GM19397 (cell line): ENCODE measurements at regions not wholly inside any gene's neighbourhood (a gene's known extent, or its start where the extent isn't known, plus 50 kb on each side); places are given as distances from the start of the nearest gene placed in this dataset.

Experiments
- ATAC-seq: cut with Tn5 transposase; IDR thresholded peaks from one replicate; pipeline ENCODE4 v1.9.1; 2021; ENCODE audit warnings: mild to moderate bottlenecking, moderate library complexity; ENCODE audit not compliant: unreplicated experiment

GRCh38 chr12:28876196-28876798 is 272.8 kb upstream of the FAR2 start:
- ATAC-seq = no peak

- ATAC-seq = no peak
These were observed 271.2 kb upstream of the FAR2 start for GRCh38 chr12:28877854-28878253.

DNA sequence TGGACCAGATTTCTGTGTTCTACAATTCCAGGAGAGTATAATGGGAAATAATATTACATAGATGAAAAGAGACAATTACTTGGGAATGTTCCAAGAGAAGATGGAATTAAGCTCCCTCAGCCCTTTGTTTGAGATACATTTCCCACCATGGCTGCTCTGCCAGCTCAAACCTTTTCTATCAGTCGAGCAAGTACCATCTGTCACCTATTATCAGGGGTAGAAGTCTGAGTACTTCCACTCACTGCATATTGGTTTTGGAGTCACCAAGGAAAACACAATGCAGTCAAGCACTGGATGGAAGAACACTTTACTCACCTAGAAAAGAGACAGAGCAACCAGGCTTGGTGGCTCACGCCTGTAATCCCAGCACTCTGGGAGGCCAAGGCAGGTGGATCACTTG is 270.4 kb upstream of the FAR2 start:
- ATAC-seq = no peak

- ATAC-seq = no peak
These were observed 269.7 kb upstream of the FAR2 start for GRCh38 chr12:28879379-28879778.

DNA sequence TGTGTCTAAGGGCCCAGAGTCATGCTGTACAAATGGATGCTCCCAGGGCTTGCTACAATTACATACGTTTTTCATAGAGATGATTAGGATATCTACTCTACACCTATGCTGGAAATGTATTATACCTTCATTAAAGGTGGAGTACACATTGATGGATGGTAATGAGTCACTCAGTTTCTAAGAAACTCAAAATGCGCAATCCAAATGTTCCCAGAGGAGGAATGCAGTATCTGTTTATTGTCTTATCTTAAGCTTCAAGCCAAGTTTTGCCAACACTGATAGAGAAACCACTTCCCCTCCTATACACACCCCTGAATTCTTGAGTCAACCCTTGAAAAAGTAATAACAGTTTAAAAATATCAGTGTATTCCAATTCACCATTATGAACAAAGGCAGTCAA is 266.6 kb upstream of the FAR2 start:
- ATAC-seq = no peak

- no peak for ATAC-seq
These were observed 265.6 kb upstream of the FAR2 start for GRCh38 chr12:28883406-28883997.

- no peak for ATAC-seq
These were observed 264.0 kb upstream of the FAR2 start for GRCh38 chr12:28884904-28885679.

- no peak for ATAC-seq
These were observed 263.1 kb upstream of the FAR2 start for GRCh38 chr12:28885928-28886327.

- no peak for ATAC-seq
These were observed 261.6 kb upstream of the FAR2 start for GRCh38 chr12:28887461-28887990.

DNA sequence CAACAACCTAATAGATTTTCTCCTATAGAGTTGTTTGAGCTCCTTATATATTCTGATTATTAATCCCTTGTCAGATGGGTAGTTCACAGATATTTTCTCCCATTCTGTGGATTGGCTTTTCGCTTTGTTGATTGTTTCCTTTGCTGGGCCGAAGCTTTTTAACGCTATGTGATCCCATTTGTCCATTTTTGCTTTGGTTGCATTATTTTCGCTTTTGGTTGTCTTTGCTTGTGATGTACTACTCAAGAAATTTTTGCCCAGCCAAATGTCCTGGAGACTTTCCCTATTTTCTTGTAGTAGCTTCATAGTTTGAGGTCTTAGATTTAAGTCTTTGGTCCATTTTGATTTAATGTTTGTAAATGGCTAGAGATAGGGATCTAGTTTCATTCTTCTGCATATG is 258.4 kb upstream of the FAR2 start:
- no peak for ATAC-seq

DNA sequence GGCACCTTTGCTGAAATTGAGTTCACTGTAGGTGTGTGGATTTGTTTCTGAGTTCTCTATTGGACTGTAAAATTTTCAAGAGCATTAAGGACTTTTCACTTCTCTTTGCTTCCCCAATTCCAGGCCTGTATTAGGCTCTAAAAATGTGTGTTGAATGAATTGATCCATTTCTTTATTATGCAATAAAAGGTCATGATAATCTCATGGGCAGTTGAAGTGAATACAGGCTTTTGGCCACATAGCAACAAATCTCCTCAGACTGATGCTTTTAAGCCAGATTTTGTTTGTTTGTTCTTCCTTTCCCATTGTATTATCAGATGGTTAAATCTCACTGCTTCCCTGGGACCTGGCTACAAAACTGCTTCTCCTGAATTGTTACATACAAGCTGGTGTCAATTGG is 258.0 kb upstream of the FAR2 start:
- no peak for ATAC-seq

GRCh38 chr12:28893365-28893764 is 255.7 kb upstream of the FAR2 start:
- no peak for ATAC-seq

DNA sequence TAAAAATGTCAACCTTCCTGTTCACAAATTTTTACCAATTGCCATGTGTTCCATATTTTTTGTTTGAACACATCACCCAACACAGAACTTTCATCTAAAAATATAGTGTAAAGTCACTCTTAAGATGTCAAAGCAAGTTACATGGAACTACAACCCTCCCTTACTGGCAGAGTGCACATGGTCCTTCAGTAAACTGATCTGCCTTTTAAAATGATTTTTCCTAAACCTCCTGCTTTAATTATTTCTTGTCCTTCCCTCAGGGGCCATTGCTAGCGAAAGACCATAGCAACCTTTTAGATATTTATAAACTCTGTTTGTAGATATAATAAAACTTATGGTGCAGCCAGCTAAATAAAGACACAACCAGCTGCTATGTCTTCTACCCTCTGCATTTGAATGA is 255.2 kb upstream of the FAR2 start:
- no peak for ATAC-seq

- ATAC-seq = no peak
These were observed 252.7 kb upstream of the FAR2 start for GRCh38 chr12:28896421-28896820.

GRCh38 chr12:28898038-28898437 is 251.0 kb upstream of the FAR2 start:
- no peak for ATAC-seq

DNA sequence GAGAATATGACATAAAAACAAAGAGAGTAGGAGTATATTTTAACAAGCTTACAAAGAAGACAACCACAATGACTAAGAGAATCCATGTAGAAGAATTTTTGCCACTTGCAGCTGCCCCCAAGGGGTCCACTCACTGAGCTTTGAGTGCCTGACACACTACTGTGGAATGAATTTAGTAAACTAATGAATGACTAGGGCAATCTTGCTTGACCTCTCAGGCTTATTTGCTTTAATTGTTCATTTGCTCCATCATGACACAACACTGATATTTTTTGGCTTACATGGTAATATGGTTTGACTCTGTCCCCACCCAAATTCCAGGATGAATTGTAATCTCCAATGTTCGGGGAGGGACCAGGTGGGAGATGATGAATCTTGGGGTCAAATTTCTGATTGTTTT is 249.1 kb upstream of the FAR2 start:
- no peak for ATAC-seq

GRCh38 chr12:28905220-28905955 is 243.7 kb upstream of the FAR2 start:
- ATAC-seq = no peak

- no peak for ATAC-seq
These were observed 240.4 kb upstream of the FAR2 start for GRCh38 chr12:28908646-28909045.

- ATAC-seq = no peak
These were observed 239.8 kb upstream of the FAR2 start for GRCh38 chr12:28909291-28909690.

DNA sequence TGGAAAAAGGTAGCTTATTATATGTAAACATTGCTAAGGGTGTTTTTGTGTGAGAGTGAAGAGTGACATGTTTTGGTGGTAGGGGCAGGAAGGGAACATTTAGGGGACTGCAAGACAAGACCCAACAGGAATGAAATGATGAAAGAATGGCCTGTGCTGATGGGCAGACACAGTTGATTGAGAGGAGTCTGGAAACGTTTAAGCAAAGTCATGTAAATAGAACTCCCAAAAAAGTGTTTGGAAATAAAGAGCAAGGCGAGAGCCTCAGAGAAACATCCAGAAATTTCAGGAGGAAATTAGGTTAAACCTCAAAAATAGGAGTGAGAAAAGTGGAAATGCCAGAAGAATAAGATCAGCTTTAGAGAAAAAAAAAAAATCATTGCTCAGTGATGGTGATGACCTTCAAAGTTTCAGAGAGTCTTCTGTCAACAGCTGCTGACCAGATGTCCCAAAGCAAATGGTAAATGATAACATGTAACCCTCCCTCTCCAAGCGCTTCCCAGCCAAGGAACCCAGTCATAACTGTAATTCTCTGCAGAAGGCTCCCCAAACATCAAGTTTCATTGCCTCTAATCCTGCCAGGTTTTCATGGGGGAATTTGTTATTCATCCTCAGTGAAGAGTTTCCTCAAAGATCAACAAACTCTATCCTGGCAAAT is 223.2 kb upstream of the FAR2 start:
- ATAC-seq = no peak

GRCh38 chr12:28930704-28931103 is 218.4 kb upstream of the FAR2 start:
- ATAC-seq = no peak
